Erythroblast (primary cell): ENCODE measurements at regions not wholly inside any gene's neighbourhood (a gene's known extent, or its start where the extent isn't known, plus 50 kb on each side); places are given as distances from the start of the nearest gene placed in this dataset.

ENCODE experiments used
- GATA1 ChIP-seq: IDR thresholded peaks from 2 replicates; pipeline ENCODE4 v1.6.1; 2011; ENCODE audit warnings: low read depth, mild to moderate bottlenecking, control low read depth, low read length, moderate library complexity
- POLR2A ChIP-seq: IDR thresholded peaks from 2 replicates; pipeline ENCODE4 v1.6.1; 2011; ENCODE audit warnings: mild to moderate bottlenecking, low read length

DNA sequence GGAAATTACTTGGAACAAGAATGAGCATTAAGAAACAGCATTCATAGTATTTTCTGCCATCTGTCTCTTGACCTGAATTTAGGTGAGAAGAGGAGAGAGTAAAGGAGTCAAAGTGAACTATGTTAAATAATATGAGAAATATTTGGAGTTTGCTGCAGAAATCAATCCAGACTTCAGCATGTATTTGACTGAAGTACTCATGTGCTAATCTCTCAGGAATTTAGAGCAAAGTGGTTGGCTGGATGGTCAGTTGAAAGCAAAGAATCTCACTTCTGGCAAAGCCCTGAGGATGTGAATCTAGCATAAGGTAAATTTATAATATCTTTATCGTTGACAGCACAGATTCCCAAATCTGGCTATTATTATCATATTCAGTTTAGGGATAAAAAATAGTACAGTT lies 394.3 kb downstream of the PCDH17 start:
- no peak for TF ChIP-seq POLR2A
- TF ChIP-seq GATA1, result no peak
